HAP-1 (cell line): ENCODE measurements at regions not wholly inside any gene's neighbourhood (a gene's known extent, or its start where the extent isn't known, plus 50 kb on each side); places are given as distances from the start of the nearest gene placed in this dataset.

Source experiments
- DNase-seq, 2 experiments: peaks; one replicate each; pipeline ENCODE4 v3.0.0-alpha.2; 2016 to 2020; ENCODE audit warnings: low spot score in 2 of 2
- H3K27me3 ChIP-seq: fragments of 250-450 bp; sonication (Bioruptor Pico); 2 replicates; pipeline ENCODE4 v1.5.1; 2020; ENCODE audit warnings: low read depth, mild to moderate bottlenecking, moderate library complexity
- H3K36me3 ChIP-seq: fragments of 250-450 bp; sonication (Bioruptor Pico); replicated peaks from 2 replicates; pipeline ENCODE4 v1.5.1; 2020; ENCODE audit warnings: mild to moderate bottlenecking
- H3K4me1 ChIP-seq: fragments of 250-450 bp; sonication (Bioruptor Pico); 2 replicates; pipeline ENCODE4 v1.5.1; 2020; ENCODE audit warnings: mild to moderate bottlenecking
- H3K4me3 ChIP-seq: fragments of 250-450 bp; sonication (Bioruptor Pico); 2 replicates; pipeline ENCODE4 v1.5.1; 2020; ENCODE audit warnings: mild to moderate bottlenecking, moderate library complexity
- H3K9me3 ChIP-seq: fragments of 250-450 bp; sonication (Bioruptor Pico); 2 replicates; pipeline ENCODE4 v1.5.1; 2020; ENCODE audit warnings: mild to moderate bottlenecking, moderate library complexity
- in situ Hi-C: fragments of 300-500 bp; cut with MboI; formaldehyde crosslinking; loops from 3 replicates; pipeline ENCODE4 v1.14.3; 2020; ENCODE audit warnings: low sequenced_read_pairs, inconsistent platforms, mixed read lengths

GRCh38 chr5:111855356-111855755 lies 98.4 kb upstream of the NREP start:
- Histone ChIP-seq H3K4me3 (no peak overlapping the region), H3K4me1 (no peaks in the 10 kb centered on the region), H3K27me3 (peaks cover 2% of the 10 kb centered on the region; the same call in 1 of the 2 replicates), H3K36me3 (no peaks in the 10 kb centered on the region), H3K9me3 (no peaks in the 10 kb centered on the region)
- in situ Hi-C loops, result loop anchor here (25.0 kb wide), 1 partner anchor 293 kb away; no protein-coding TSS in a partner anchor
- no peak for DNase-seq

- no peaks in the 10 kb centered on the region for H3K9me3 ChIP-seq
- H3K4me3 ChIP-seq, result no peak overlapping the region
- in situ Hi-C loops, result loop anchor here (25.0 kb wide), 1 partner anchor 292 kb away; no protein-coding TSS in a partner anchor
- H3K27me3 ChIP-seq, result peaks cover 4% of the 10 kb centered on the region; the same call in 1 of the 2 replicates
- DNase-seq, result no peak
- H3K4me1 ChIP-seq, result no peaks in the 10 kb centered on the region
- no peaks in the 10 kb centered on the region for H3K36me3 ChIP-seq
Measured at GRCh38 chr5:111854186-111854585, 97.2 kb upstream of the NREP start.

- no peak for DNase-seq
- no peaks in the 10 kb centered on the region for H3K4me1 ChIP-seq
- no peaks in the 10 kb centered on the region for H3K36me3 ChIP-seq
- in situ Hi-C loops, result loop anchor here (25.0 kb wide), 1 partner anchor 291 kb away; no protein-coding TSS in a partner anchor
- H3K9me3 ChIP-seq, result no peaks in the 10 kb centered on the region
- H3K27me3 ChIP-seq, result peaks cover 3% of the 10 kb centered on the region; the same call in 1 of the 2 replicates
- no peak overlapping the region for H3K4me3 ChIP-seq
Measured at GRCh38 chr5:111853748-111854147, 96.8 kb upstream of the NREP start.

GRCh38 chr5:111851631-111852548 lies 94.9 kb upstream of the NREP start:
- Histone ChIP-seq H3K9me3 (no peaks in the 10 kb centered on the region), H3K36me3 (no peaks in the 10 kb centered on the region), H3K4me1 (no peaks in the 10 kb centered on the region), H3K4me3 (no peak overlapping the region), H3K27me3 (peaks cover 3% of the 10 kb centered on the region; the same call in 1 of the 2 replicates)
- no peak for DNase-seq
- in situ Hi-C loops, result loop anchor here (25.0 kb wide), 1 partner anchor 290 kb away; no protein-coding TSS in a partner anchor

GRCh38 chr5:111848476-111848875 lies 91.5 kb upstream of the NREP start:
- in situ Hi-C loops, result no loop called here
- peaks cover 3% of the 10 kb centered on the region; the same call in 1 of the 2 replicates for H3K27me3 ChIP-seq
- no peak for DNase-seq
- H3K36me3 ChIP-seq, result no peaks in the 10 kb centered on the region
- no peaks in the 10 kb centered on the region for H3K4me1 ChIP-seq
- H3K4me3 ChIP-seq, result no peak overlapping the region
- H3K9me3 ChIP-seq, result no peaks in the 10 kb centered on the region

- H3K36me3 ChIP-seq, result no peaks in the 10 kb centered on the region
- in situ Hi-C loops, result no loop called here
- DNase-seq, result no peak
- no peaks in the 10 kb centered on the region for H3K4me1 ChIP-seq
- peaks cover 3% of the 10 kb centered on the region; the same call in 1 of the 2 replicates for H3K27me3 ChIP-seq
- H3K9me3 ChIP-seq, result no peaks in the 10 kb centered on the region
- H3K4me3 ChIP-seq, result no peak overlapping the region
Measured at GRCh38 chr5:111847052-111847925, 90.3 kb upstream of the NREP start.

GRCh38 chr5:111840036-111840674 lies 83.2 kb upstream of the NREP start:
- Histone ChIP-seq H3K4me1 (no peaks in the 10 kb centered on the region), H3K9me3 (no peaks in the 10 kb centered on the region), H3K4me3 (no peak overlapping the region), H3K36me3 (no peaks in the 10 kb centered on the region), H3K27me3 (no peaks in the 10 kb centered on the region; the same call in 1 of the 2 replicates)
- in situ Hi-C loops, result no loop called here
- no peak for DNase-seq

GRCh38 chr5:111839438-111839837 lies 82.4 kb upstream of the NREP start:
- Histone ChIP-seq H3K9me3 (no peaks in the 10 kb centered on the region), H3K4me3 (no peak overlapping the region), H3K27me3 (no peaks in the 10 kb centered on the region; the same call in 1 of the 2 replicates), H3K36me3 (no peaks in the 10 kb centered on the region), H3K4me1 (no peaks in the 10 kb centered on the region)
- in situ Hi-C loops, result no loop called here
- no peak for DNase-seq

- H3K9me3 ChIP-seq, result no peaks in the 10 kb centered on the region
- DNase-seq, result no peak
- H3K4me3 ChIP-seq, result no peak overlapping the region
- H3K36me3 ChIP-seq, result no peaks in the 10 kb centered on the region
- in situ Hi-C loops, result no loop called here
- no peaks in the 10 kb centered on the region for H3K27me3 ChIP-seq
- H3K4me1 ChIP-seq, result no peaks in the 10 kb centered on the region
Measured at GRCh38 chr5:111836426-111836825, 79.4 kb upstream of the NREP start.

- no peaks in the 10 kb centered on the region for H3K4me1 ChIP-seq
- H3K9me3 ChIP-seq, result no peaks in the 10 kb centered on the region
- DNase-seq, result no peak
- H3K27me3 ChIP-seq, result no peaks in the 10 kb centered on the region
- H3K4me3 ChIP-seq, result no peak overlapping the region
- no peaks in the 10 kb centered on the region for H3K36me3 ChIP-seq
- in situ Hi-C loops, result no loop called here
Measured at GRCh38 chr5:111834926-111835599, 78.1 kb upstream of the NREP start.

- DNase-seq, result no peak
- in situ Hi-C loops, result no loop called here
- Histone ChIP-seq H3K4me3 (no peak overlapping the region), H3K9me3 (no peaks in the 10 kb centered on the region), H3K27me3 (no peaks in the 10 kb centered on the region), H3K4me1 (no peaks in the 10 kb centered on the region), H3K36me3 (no peaks in the 10 kb centered on the region)
Measured at GRCh38 chr5:111830333-111830732, 73.3 kb upstream of the NREP start.

- no peak for DNase-seq
- in situ Hi-C loops, result no loop called here
- H3K4me1 ChIP-seq, result no peaks in the 10 kb centered on the region
Measured at GRCh38 chr5:111829701-111830100, 72.7 kb upstream of the NREP start.

GRCh38 chr5:111826064-111826463 lies 69.1 kb upstream of the NREP start:
- Histone ChIP-seq H3K9me3 (no peaks in the 10 kb centered on the region), H3K36me3 (no peaks in the 10 kb centered on the region), H3K4me3 (no peak overlapping the region), H3K27me3 (no peaks in the 10 kb centered on the region), H3K4me1 (no peaks in the 10 kb centered on the region)
- no peak for DNase-seq
- in situ Hi-C loops, result no loop called here

More at GRCh38 chr5:111829701-111830100, 72.7 kb upstream of the NREP start:
- Histone ChIP-seq H3K4me3 (no peak overlapping the region), H3K27me3 (no peaks in the 10 kb centered on the region), H3K36me3 (no peaks in the 10 kb centered on the region), H3K9me3 (no peaks in the 10 kb centered on the region)
